Sigmoid colon (tissue), 4 donors: ENCODE measurements at regions not wholly inside any gene's neighbourhood (a gene's known extent, or its start where the extent isn't known, plus 50 kb on each side); places are given as distances from the start of the nearest gene placed in this dataset.

ENCODE experiments used
- CTCF ChIP-seq, 4 experiments: fragments of 450-650 bp in 3 of 4; fragments of 200-600 bp in 1 of 4; IDR thresholded peaks; one replicate each; pipeline ENCODE4 v1.5.1; 2016 to 2019; ENCODE audit warnings: antibody characterized with exemption in 4 of 4, mild to moderate bottlenecking in 3 of 4, moderate library complexity in 2 of 4
- EP300 ChIP-seq, 4 donors: sonication (generic); formaldehyde crosslinking; IDR thresholded peaks; one replicate each; pipeline ENCODE4 v1.6.1; 2017; ENCODE audit warnings: antibody characterized with exemption in 4 of 4
- POLR2A ChIP-seq, 2 donors: fragments of 450-650 bp; IDR thresholded peaks; one replicate each; pipeline ENCODE4 v1.6.1; 2016; ENCODE audit warnings: antibody characterized with exemption in 2 of 2, mild to moderate bottlenecking in 2 of 2, moderate library complexity in 2 of 2
- POLR2AphosphoS5 ChIP-seq, 4 donors: sonication (generic); formaldehyde crosslinking; IDR thresholded peaks; one replicate each; pipeline ENCODE4 v1.6.1; 2017; ENCODE audit warnings: antibody characterized with exemption in 4 of 4

- TF ChIP-seq CTCF (IDR thresholded peaks at IDR 0.05) (no peak), POLR2AphosphoS5 (IDR thresholded peaks at IDR 0.05) (no peak), EP300 (IDR thresholded peaks at IDR 0.05) (no peak), POLR2A (IDR thresholded peaks at IDR 0.05) (no peak)
Measured at GRCh38 chr21:31552826-31553225, 106.7 kb upstream of the SOD1 start.
